Spleen (tissue), 7 donors: ENCODE measurements at regions not wholly inside any gene's neighbourhood (a gene's known extent, or its start where the extent isn't known, plus 50 kb on each side); places are given as distances from the start of the nearest gene placed in this dataset.

ENCODE experiments used
- POLR2A ChIP-seq, 3 donors: fragments of 450-650 bp; IDR thresholded peaks; one replicate each; pipeline ENCODE4 v1.5.1; 2017; ENCODE audit warnings: antibody characterized with exemption in 3 of 3, mild to moderate bottlenecking in 1 of 3
- TF ChIP-seq, protein P1 (sequence below), 11 experiments: fragments of 200-600 bp in 7 of 11; fragments of 450-650 bp in 4 of 11; sonication (generic) in 4 of 11; IDR thresholded peaks in 8 of 11; conservative IDR thresholded peaks in 3 of 11; 1 replicate in 7 of 11; 2 replicates in 4 of 11; pipeline versions ENCODE4 v1.4.0 to v1.8.0; 2016 to 2021; ENCODE audit warnings: antibody characterized with exemption in 11 of 11, inconsistent platforms in 4 of 11, mild to moderate bottlenecking in 1 of 11
- donor health status: DM: no; HTN: no; CAD: no; lungs with moderate emphysema.
- donor health status: DM: no; HTN: no; CAD: no.
- donor health status: DM: no; HTN: no; CAD: no.

DNA sequence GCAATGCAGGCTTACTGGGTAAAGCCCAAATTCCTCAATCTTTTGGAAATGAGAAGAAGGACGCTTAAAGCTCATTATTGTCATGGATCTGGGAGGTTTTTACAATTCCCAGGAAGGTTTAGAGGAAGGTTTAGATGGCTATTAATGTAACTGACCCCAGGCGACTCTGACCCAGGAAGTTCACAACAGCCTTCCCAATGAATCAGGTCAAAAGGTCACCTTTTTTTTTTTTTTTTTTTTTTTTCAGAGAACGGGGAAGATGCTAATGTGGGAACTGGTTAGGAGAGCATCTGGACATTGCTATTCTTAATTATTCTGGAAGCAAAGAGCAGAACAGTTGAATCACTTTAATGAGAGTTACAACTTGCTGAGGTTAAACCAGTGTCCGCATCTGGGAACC, 149.9 kb upstream of the ITGB1 start:
- TF ChIP-seq, protein P1, sequence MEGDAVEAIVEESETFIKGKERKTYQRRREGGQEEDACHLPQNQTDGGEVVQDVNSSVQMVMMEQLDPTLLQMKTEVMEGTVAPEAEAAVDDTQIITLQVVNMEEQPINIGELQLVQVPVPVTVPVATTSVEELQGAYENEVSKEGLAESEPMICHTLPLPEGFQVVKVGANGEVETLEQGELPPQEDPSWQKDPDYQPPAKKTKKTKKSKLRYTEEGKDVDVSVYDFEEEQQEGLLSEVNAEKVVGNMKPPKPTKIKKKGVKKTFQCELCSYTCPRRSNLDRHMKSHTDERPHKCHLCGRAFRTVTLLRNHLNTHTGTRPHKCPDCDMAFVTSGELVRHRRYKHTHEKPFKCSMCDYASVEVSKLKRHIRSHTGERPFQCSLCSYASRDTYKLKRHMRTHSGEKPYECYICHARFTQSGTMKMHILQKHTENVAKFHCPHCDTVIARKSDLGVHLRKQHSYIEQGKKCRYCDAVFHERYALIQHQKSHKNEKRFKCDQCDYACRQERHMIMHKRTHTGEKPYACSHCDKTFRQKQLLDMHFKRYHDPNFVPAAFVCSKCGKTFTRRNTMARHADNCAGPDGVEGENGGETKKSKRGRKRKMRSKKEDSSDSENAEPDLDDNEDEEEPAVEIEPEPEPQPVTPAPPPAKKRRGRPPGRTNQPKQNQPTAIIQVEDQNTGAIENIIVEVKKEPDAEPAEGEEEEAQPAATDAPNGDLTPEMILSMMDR (IDR thresholded peaks at IDR 0.05 in 8 of 11, conservative IDR thresholded peaks at IDR 0.05 in 3 of 11): no peak
- TF ChIP-seq POLR2A (IDR thresholded peaks at IDR 0.05): no peak
